Neural cell (in vitro differentiated cells): ENCODE measurements at regions not wholly inside any gene's neighbourhood (a gene's known extent, or its start where the extent isn't known, plus 50 kb on each side); places are given as distances from the start of the nearest gene placed in this dataset.

Source experiments
- H2AFZ ChIP-seq: fragments of 200-600, 300-800 bp; sonication (generic), shearing (Covaris generic); 2 replicates; pipeline ENCODE4 v1.6.0; 2014; ENCODE audit warnings: low read depth, mild to moderate bottlenecking, antibody characterized with exemption, low read length, moderate library complexity
- H3F3A ChIP-seq: fragments of 200-600 bp; shearing (Covaris generic); 2 replicates; pipeline ENCODE4 v1.6.1; 2016; ENCODE audit warnings: mild to moderate bottlenecking, moderate library complexity, mixed read lengths, antibody characterized with exemption, low read length; ENCODE audit not compliant: insufficient read depth, poor library complexity, severe bottlenecking
- H3K27ac ChIP-seq: fragments of 200-600, 300-800 bp; sonication (generic), shearing (Covaris generic); 2 replicates; pipeline ENCODE4 v1.5.1; 2014; ENCODE audit warnings: mild to moderate bottlenecking, low read length, moderate library complexity
- H3K27me3 ChIP-seq: fragments of 300-800, 200-600 bp; sonication (generic), shearing (Covaris generic); 2 replicates; pipeline ENCODE4 v1.6.0; 2014; ENCODE audit warnings: mild to moderate bottlenecking, low read depth, low read length, moderate library complexity; ENCODE audit not compliant: insufficient read depth
- H3K36me3 ChIP-seq: fragments of 300-800, 200-600 bp; sonication (generic), shearing (Covaris generic); 2 replicates; pipeline ENCODE4 v1.5.1; 2014; ENCODE audit warnings: mild to moderate bottlenecking, antibody characterized with exemption, low read length, moderate library complexity; ENCODE audit not compliant: insufficient read depth
- H3K4me2 ChIP-seq: fragments of 300-800, 200-600 bp; sonication (generic), shearing (Covaris generic); 2 replicates; pipeline ENCODE4 v1.6.0; 2014; ENCODE audit warnings: mild to moderate bottlenecking, low read length
- H3K4me3 ChIP-seq: fragments of 300-800, 200-600 bp; sonication (generic), shearing (Covaris generic); 2 replicates; pipeline ENCODE4 v1.5.1; 2014; ENCODE audit warnings: mild to moderate bottlenecking, low read length, moderate library complexity
- H3K79me2 ChIP-seq: fragments of 200-600 bp; shearing (Covaris generic); replicated peaks from 2 replicates; pipeline ENCODE4 v1.6.0; 2014; ENCODE audit warnings: mild to moderate bottlenecking, low read length, moderate library complexity; ENCODE audit not compliant: insufficient read depth
- H3K9ac ChIP-seq: fragments of 300-800, 200-600 bp; sonication (generic), shearing (Covaris generic); 2 replicates; pipeline ENCODE4 v1.6.1; 2016; ENCODE audit warnings: mild to moderate bottlenecking, low read length, mixed read lengths
- H3K9me2 ChIP-seq: fragments of 200-600 bp; shearing (Covaris generic); 2 replicates; pipeline ENCODE4 v1.6.1; 2016; ENCODE audit warnings: mild to moderate bottlenecking, low read length, mixed read lengths; ENCODE audit not compliant: insufficient read depth
- H3K9me3 ChIP-seq: fragments of 200-600, 300-800 bp; sonication (generic), shearing (Covaris generic); 2 replicates; pipeline ENCODE4 v1.6.1; 2016; ENCODE audit warnings: mild to moderate bottlenecking, mixed run types, low read length, moderate library complexity, mixed read lengths
- H4K20me1 ChIP-seq: fragments of 200-600 bp; shearing (Covaris generic); 2 replicates; pipeline ENCODE4 v1.6.1; 2016; ENCODE audit warnings: mild to moderate bottlenecking, mixed run types; ENCODE audit not compliant: insufficient read depth
- EP300 ChIP-seq: fragments of 450-650 bp; conservative IDR thresholded peaks from 2 replicates; pipeline ENCODE4 v1.6.1; 2014; ENCODE audit warnings: antibody characterized with exemption, mild to moderate bottlenecking, moderate library complexity; ENCODE audit not compliant: poor library complexity, severe bottlenecking
- EZH2 ChIP-seq: fragments of 200-600, 300-800 bp; shearing (Covaris generic), sonication (generic); IDR thresholded peaks from 2 replicates; pipeline ENCODE4 v1.6.1; 2014; ENCODE audit warnings: antibody characterized with exemption, low read length, borderline replicate concordance, mild to moderate bottlenecking; ENCODE audit not compliant: insufficient read depth, poor library complexity, severe bottlenecking
- MXI1 ChIP-seq: fragments of 450-650 bp; conservative IDR thresholded peaks from 2 replicates; pipeline ENCODE4 v1.6.1; 2014; ENCODE audit warnings: antibody characterized with exemption, mild to moderate bottlenecking; ENCODE audit not compliant: poor library complexity, severe bottlenecking
- POLR2AphosphoS5 ChIP-seq: IDR thresholded peaks from 2 replicates; pipeline ENCODE4 v1.6.1; 2012
- RAD21 ChIP-seq: fragments of 450-650 bp; conservative IDR thresholded peaks from 2 replicates; pipeline ENCODE4 v1.6.1; 2014; ENCODE audit warnings: antibody characterized with exemption, mild to moderate bottlenecking, moderate library complexity
- SMC3 ChIP-seq: fragments of 450-650 bp; conservative IDR thresholded peaks from 2 replicates; pipeline ENCODE4 v1.6.1; 2014; ENCODE audit warnings: antibody characterized with exemption, mild to moderate bottlenecking, moderate library complexity; ENCODE audit not compliant: poor library complexity
- TAF1 ChIP-seq: IDR thresholded peaks from 2 replicates; pipeline ENCODE4 v1.6.1; 2012; ENCODE audit warnings: low read depth
- TF ChIP-seq, protein P1 (sequence below): fragments of 450-650 bp; IDR thresholded peaks from 2 replicates; pipeline ENCODE4 v1.5.1; 2014; ENCODE audit warnings: antibody characterized with exemption, mild to moderate bottlenecking, moderate library complexity; ENCODE audit not compliant: poor library complexity, severe bottlenecking
- TF ChIP-seq, protein P2 (sequence below): IDR thresholded peaks from 2 replicates; pipeline ENCODE4 v1.6.1; 2012; ENCODE audit warnings: borderline replicate concordance

DNA sequence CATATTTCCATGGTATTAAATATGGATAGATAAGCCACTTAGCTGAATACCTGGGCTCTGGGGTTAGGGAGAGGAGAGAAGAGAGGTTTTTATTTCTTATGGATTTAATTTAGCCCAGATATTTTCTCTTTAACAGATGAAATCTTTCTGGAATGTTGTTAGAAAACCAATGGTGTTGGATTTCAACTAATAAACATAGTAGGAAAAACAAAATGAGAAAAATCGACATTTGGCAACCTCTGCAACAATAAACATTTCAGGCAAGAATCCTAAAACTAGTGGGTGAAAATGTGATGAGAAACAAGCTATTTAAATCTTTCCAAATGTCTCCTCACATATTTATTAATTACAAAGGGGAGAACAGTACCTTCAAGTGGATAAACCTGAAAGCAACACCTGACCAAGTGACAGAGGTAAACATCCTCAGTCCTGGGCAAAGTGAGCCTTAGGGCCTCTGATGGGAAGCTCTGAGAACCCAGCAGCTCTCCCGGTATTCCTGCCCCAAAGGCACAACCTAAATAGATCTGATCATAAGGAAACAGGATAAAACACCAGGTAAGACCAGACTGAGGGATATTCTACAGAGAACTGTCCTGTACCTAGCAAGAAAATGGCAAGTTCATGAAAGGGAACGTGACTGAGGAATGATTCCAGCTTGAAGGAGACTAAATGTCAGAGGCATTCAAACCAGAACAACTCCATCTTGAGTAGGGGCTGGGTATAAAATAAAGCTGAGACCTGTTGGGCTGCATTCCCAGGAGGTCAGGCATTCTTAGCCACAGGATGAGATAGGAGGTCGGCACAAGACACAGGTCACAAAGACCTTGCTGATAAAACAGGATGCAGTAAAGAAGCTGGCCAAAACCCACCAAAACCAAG is 163.7 kb downstream of the ESM1 start:
- no peak for TF ChIP-seq SMC3
- TF ChIP-seq POLR2AphosphoS5, result no peak
- TF ChIP-seq RAD21, result no peak
- TF ChIP-seq EZH2, result no peak
- TF ChIP-seq TAF1, result no peak
- no peak for TF ChIP-seq EP300
- TF ChIP-seq, protein P1, sequence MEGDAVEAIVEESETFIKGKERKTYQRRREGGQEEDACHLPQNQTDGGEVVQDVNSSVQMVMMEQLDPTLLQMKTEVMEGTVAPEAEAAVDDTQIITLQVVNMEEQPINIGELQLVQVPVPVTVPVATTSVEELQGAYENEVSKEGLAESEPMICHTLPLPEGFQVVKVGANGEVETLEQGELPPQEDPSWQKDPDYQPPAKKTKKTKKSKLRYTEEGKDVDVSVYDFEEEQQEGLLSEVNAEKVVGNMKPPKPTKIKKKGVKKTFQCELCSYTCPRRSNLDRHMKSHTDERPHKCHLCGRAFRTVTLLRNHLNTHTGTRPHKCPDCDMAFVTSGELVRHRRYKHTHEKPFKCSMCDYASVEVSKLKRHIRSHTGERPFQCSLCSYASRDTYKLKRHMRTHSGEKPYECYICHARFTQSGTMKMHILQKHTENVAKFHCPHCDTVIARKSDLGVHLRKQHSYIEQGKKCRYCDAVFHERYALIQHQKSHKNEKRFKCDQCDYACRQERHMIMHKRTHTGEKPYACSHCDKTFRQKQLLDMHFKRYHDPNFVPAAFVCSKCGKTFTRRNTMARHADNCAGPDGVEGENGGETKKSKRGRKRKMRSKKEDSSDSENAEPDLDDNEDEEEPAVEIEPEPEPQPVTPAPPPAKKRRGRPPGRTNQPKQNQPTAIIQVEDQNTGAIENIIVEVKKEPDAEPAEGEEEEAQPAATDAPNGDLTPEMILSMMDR, result no peak
- TF ChIP-seq, protein P2, sequence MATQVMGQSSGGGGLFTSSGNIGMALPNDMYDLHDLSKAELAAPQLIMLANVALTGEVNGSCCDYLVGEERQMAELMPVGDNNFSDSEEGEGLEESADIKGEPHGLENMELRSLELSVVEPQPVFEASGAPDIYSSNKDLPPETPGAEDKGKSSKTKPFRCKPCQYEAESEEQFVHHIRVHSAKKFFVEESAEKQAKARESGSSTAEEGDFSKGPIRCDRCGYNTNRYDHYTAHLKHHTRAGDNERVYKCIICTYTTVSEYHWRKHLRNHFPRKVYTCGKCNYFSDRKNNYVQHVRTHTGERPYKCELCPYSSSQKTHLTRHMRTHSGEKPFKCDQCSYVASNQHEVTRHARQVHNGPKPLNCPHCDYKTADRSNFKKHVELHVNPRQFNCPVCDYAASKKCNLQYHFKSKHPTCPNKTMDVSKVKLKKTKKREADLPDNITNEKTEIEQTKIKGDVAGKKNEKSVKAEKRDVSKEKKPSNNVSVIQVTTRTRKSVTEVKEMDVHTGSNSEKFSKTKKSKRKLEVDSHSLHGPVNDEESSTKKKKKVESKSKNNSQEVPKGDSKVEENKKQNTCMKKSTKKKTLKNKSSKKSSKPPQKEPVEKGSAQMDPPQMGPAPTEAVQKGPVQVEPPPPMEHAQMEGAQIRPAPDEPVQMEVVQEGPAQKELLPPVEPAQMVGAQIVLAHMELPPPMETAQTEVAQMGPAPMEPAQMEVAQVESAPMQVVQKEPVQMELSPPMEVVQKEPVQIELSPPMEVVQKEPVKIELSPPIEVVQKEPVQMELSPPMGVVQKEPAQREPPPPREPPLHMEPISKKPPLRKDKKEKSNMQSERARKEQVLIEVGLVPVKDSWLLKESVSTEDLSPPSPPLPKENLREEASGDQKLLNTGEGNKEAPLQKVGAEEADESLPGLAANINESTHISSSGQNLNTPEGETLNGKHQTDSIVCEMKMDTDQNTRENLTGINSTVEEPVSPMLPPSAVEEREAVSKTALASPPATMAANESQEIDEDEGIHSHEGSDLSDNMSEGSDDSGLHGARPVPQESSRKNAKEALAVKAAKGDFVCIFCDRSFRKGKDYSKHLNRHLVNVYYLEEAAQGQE, result no peak
- TF ChIP-seq MXI1, result no peak
- Histone ChIP-seq H3K4me3 (no peak overlapping the region), H3K27ac (no peak overlapping the region), H3K9ac (no peak overlapping the region), H3K4me2 (no peak overlapping the region), H4K20me1 (no peaks in the 10 kb centered on the region), H3K27me3 (no peaks in the 10 kb centered on the region), H3F3A (no peaks in the 10 kb centered on the region), H3K36me3 (no peaks in the 10 kb centered on the region), H3K79me2 (no peaks in the 10 kb centered on the region), H3K9me2 (no peaks in the 10 kb centered on the region), H2AFZ (no peak overlapping the region), H3K9me3 (no peaks in the 10 kb centered on the region)

DNA sequence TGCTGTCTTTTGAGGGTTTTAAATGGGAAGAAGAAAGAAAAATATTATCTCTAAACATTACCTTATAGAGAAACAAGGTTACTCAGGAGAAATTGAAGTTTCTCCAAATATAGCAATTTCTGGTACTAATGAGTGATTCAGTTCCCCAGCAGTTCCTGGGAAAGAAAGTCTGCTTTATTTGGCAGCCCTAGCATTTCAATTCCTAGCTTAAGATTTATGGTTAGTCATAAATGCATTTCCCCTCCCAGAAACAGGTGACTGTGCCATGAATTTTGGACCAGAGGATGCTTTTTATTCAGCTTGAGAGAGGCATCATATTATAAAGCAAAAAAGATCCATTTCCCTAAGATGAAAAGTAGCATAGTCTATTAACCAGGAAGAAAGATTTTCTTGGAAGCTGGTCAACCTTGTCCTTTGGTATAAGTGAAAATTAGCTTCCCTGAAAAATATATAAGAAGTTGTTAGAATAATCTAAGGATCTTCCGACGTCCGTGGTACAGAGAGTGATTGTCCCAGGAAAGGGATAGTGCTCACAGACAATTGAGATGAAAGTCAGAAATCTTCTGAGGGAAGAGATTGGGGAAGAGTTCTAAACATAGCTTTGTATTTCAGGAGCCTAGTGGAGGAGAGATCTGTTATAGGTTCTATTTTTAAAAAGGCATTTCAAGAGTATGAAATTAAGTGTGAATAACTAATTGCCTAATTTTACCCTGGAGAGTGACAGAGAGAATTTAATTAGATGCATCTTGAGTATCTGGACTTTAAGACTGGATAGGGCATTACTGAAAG is 164.9 kb downstream of the ESM1 start:
- H3K4me2 ChIP-seq, result no peak overlapping the region
- no peaks in the 10 kb centered on the region for H3K9me2 ChIP-seq
- TF ChIP-seq EP300 (no peak), TAF1 (no peak), RAD21 (no peak), EZH2 (no peak), SMC3 (no peak), MXI1 (no peak), POLR2AphosphoS5 (no peak)
- TF ChIP-seq, protein P1, result no peak
- TF ChIP-seq, protein P2, result no peak
- H3K9ac ChIP-seq, result no peak overlapping the region
- H3K9me3 ChIP-seq, result no peaks in the 10 kb centered on the region
- H3K36me3 ChIP-seq, result no peaks in the 10 kb centered on the region
- H3K79me2 ChIP-seq, result no peaks in the 10 kb centered on the region
- no peaks in the 10 kb centered on the region for H3K27me3 ChIP-seq
- no peak overlapping the region for H2AFZ ChIP-seq
- no peak overlapping the region for H3K4me3 ChIP-seq
- no peaks in the 10 kb centered on the region for H3F3A ChIP-seq
- H4K20me1 ChIP-seq, result no peaks in the 10 kb centered on the region
- no peak overlapping the region for H3K27ac ChIP-seq
